Subcutaneous abdominal adipose tissue (tissue), 5 donors: ENCODE measurements at regions not wholly inside any gene's neighbourhood (a gene's known extent, or its start where the extent isn't known, plus 50 kb on each side); places are given as distances from the start of the nearest gene placed in this dataset.
"Not testable (repeated sequence)": the region's sequence is repeated elsewhere in the genome, so short reads cannot be mapped to it uniquely, and the experiment has no call there.

Experiments used
- H3K27ac ChIP-seq: one replicate; pipeline ENCODE4 v1.7.0; 2013; ENCODE audit warnings: low read depth, mild to moderate bottlenecking, inconsistent platforms, low read length, moderate library complexity
- H3K27me3 ChIP-seq, 5 donors: one replicate each; pipeline ENCODE4 v1.7.0; 2013; ENCODE audit warnings: low read length in 5 of 5, inconsistent platforms in 1 of 5; ENCODE audit not compliant: control insufficient read depth in 5 of 5, insufficient read depth in 4 of 5
- H3K36me3 ChIP-seq, 5 donors: one replicate each; pipeline ENCODE4 v1.7.0; 2013; ENCODE audit warnings: low read length in 5 of 5; ENCODE audit not compliant: control insufficient read depth in 5 of 5, insufficient read depth in 5 of 5
- H3K4me1 ChIP-seq, 5 donors: one replicate each; pipeline ENCODE4 v1.7.0; 2013; ENCODE audit warnings: low read length in 5 of 5, mild to moderate bottlenecking in 3 of 5, moderate library complexity in 1 of 5; ENCODE audit not compliant: control insufficient read depth in 5 of 5, insufficient read depth in 5 of 5
- H3K4me3 ChIP-seq, 5 donors: one replicate each; pipeline ENCODE4 v1.7.0; 2013; ENCODE audit warnings: low read length in 5 of 5, low read depth in 1 of 5
- H3K9ac ChIP-seq, 5 donors: one replicate each; pipeline ENCODE4 v1.7.0; 2013; ENCODE audit warnings: low read length in 5 of 5, mild to moderate bottlenecking in 4 of 5, moderate library complexity in 3 of 5
- H3K9me3 ChIP-seq, 5 donors: one replicate each; pipeline ENCODE4 v1.7.0; 2013; ENCODE audit warnings: low read length in 5 of 5; ENCODE audit not compliant: control insufficient read depth in 5 of 5
- donor health status: healthy.
- donor health status: healthy.
- donor health status: healthy.
- donor health status: healthy.
- donor health status: healthy.

DNA sequence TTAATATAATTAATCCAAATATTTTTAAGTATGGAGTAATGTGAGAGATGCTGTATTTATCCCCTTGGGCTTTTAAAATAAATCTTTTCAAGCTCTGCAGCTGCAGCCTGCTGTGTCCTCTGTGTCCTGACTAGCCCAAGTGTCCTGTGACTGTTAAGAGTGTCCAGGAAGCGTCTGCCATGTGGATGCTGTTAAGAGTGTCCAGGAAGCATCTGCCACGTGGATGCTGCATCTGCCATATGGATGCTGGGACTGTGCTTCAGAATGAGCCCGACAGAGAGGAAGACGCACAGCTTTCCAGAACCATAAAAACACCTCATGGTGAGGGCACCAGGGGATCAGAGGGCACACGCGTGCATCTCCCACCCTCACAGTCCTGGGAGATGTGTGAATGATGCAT is 307.2 kb downstream of the ADGRD1 start:
- peaks cover 0 to 6% (median 4%) of the 10 kb centered on the region in 5 donors for H3K27me3 ChIP-seq
- H3K4me3 ChIP-seq = no peak overlapping the region
- no peaks in the 10 kb centered on the region for H3K36me3 ChIP-seq
- no peaks in the 10 kb centered on the region for H3K4me1 ChIP-seq
- H3K27ac ChIP-seq = no peak overlapping the region
- no peak overlapping the region for H3K9ac ChIP-seq
- H3K9me3 ChIP-seq = peaks cover 0 to 5% (median 0%) of the 10 kb centered on the region in 5 donors

DNA sequence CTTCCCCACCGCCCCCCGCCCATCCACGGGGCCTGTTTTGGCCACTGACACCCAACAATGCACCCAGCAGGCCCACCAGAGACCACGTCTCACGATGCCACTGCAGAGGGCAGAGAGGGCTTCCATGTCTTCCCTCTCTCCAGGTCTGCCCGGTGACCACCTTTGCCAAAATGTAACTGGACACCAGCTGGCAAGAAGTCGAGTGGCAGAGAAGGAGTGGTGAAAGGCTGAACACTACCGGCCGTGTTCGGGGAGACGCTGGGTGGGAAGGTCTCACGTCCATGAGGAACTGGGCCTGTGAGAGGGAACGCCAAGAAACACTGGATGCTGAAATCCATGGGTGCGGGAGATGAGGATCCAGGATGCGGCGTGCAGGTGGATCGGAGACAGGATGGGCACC is 308.2 kb downstream of the ADGRD1 start:
- Histone ChIP-seq H3K9ac (no peak overlapping the region), H3K9me3 (no peaks in the 10 kb centered on the region), H3K4me1 (peaks cover 0 to 4% (median 1%) of the 10 kb centered on the region in 5 donors), H3K36me3 (no peaks in the 10 kb centered on the region), H3K27ac (no peak overlapping the region), H3K4me3 (no peak overlapping the region), H3K27me3 (peaks cover 0 to 3% (median 0%) of the 10 kb centered on the region in 5 donors)

DNA sequence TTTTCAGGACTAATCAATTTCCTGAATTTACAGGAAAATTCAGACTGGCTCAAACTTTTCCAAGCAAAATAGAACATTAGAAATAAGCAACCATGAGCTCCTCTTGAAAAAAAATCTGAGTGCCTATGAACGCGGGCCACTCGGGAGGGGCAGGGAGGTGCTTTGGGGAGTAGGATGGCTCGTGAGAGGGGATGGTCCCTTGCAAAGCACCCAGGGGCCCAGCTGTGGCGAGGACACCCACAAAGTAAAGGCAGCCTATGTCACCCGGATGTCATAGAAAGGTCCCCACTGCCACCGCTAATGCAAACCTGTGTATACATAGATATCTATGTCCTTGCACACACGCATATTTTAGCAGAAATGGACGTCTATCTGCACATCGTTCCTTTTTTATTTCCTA is 309.9 kb downstream of the ADGRD1 start:
- Histone ChIP-seq H3K27ac (no peak overlapping the region), H3K4me3 (no peak overlapping the region), H3K9ac (no peak overlapping the region), H3K36me3 (no peaks in the 10 kb centered on the region), H3K9me3 (no peaks in the 10 kb centered on the region), H3K27me3 (no peaks in the 10 kb centered on the region), H3K4me1 (peaks cover 2 to 16% (median 11%) of the 10 kb centered on the region in 5 donors)

DNA sequence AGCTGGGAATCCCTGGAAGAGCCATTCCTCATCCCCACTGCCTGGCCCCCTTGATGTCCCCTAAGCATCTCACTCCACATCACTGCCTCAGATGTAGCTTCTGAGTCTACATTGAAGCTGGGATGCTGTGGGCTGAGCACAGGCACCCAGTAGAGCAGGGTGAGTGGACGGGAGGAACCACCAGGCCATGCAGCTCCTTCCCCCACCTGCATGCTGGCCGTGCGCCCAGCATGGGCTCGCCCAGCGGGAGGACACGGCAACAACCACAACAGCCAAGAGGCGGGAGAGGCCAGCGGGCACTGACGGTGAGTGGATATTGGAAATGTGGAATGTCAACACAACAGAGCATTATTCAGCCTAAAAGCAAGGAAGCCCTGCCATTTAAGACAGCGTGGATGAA is 310.9 kb downstream of the ADGRD1 start:
- Histone ChIP-seq H3K9ac (no peak overlapping the region), H3K27me3 (no peaks in the 10 kb centered on the region), H3K9me3 (no peaks in the 10 kb centered on the region), H3K4me1 (peaks cover 2 to 17% (median 12%) of the 10 kb centered on the region in 5 donors), H3K36me3 (no peaks in the 10 kb centered on the region), H3K27ac (no peak overlapping the region), H3K4me3 (no peak overlapping the region)

DNA sequence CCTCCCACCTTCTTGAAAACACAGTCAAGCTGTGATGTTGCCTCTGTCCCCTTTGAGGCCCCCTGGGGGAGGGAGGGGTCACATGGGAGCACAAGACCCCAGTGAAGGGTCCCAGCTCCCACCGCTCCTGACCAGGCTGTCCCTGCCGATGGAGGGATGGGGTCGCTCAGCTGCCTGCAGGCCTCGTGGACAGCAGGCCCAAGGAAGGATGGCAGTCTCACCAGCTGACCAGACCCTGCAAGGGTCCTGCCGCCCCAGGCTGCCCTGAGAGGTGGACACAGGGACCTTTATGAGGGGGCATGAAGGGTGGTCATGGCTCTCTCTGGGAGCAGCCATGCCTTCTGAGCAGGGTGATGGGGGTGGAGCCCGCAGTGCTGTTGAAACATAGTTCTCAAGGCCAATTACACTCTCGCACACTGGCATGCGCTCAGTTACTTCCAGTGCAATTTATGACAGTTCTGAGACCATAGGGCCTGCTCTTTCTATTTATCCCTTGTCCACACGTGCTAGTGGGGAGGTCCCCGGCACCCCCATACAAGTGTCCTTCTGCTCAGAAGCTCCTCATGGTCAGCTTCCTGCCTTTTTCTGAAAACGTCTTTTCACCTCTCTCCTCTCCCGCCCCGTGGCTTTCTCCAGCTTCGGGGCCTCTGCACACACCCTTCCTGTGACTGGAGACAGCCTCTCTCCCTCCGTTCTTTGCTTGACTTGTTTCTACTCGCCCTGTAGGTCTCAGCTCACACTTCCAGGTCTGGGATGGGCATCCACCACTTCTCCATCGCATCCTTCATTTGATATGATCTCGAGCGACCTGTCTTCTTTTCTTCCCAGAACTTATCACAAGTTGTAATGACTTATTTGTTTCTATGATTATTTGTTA is 313.1 kb downstream of the ADGRD1 start:
- H3K4me1 ChIP-seq = peaks cover 2 to 17% (median 12%) of the 10 kb centered on the region in 5 donors
- no peak overlapping the region for H3K27ac ChIP-seq
- H3K4me3 ChIP-seq = no peak overlapping the region
- no peaks in the 10 kb centered on the region for H3K27me3 ChIP-seq
- no peaks in the 10 kb centered on the region for H3K9me3 ChIP-seq
- H3K9ac ChIP-seq = no peak overlapping the region
- no peaks in the 10 kb centered on the region for H3K36me3 ChIP-seq

DNA sequence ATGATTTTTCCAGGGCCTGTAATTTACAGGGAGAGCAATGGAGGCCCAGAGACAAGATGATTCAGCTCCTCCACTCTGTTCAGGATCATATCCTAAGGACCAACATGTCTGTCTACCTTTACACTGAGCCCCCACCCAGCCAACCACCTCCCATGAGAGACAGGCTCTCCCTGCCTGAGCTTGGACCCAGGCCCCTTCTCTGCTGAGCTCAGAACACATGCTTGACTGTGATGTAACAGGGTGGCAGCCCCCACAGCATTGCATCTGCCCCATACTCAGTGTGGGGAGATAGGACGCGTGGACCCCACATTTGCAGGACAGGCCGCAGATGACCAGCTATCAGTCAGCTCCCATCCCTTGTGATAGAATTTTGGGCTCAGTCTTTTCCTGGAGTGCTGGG is 313.9 kb downstream of the ADGRD1 start:
- no peak overlapping the region for H3K9ac ChIP-seq
- no peaks in the 10 kb centered on the region for H3K9me3 ChIP-seq
- no peak overlapping the region for H3K4me3 ChIP-seq
- H3K27me3 ChIP-seq = no peaks in the 10 kb centered on the region
- H3K4me1 ChIP-seq = peaks cover 2 to 17% (median 12%) of the 10 kb centered on the region in 5 donors
- no peak overlapping the region for H3K27ac ChIP-seq
- no peaks in the 10 kb centered on the region for H3K36me3 ChIP-seq

DNA sequence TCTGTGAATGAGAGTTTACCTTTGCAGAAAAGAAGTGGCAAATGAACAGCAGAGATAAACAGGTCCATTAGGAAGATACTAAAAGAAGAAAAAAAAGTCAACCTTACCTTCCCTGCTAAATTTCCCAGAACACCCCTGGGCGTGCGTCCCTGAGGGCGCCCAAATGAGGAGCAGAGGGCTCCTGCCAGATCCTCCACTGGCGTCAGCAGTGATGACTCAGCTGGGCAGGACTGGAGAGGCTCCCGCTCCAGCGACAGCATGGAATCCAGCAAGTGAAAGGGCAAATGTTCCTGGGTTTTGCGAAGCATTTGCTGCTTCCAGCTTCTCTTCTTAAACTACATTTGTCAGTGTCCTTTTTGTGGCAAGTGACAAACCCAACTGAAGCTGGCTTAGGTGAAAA is 314.4 kb downstream of the ADGRD1 start:
- H3K36me3 ChIP-seq, H3K27ac ChIP-seq, H3K4me3 ChIP-seq, H3K27me3 ChIP-seq, H3K9me3 ChIP-seq, H3K9ac ChIP-seq: not testable (repeated sequence)
- H3K4me1 ChIP-seq = peaks cover 2 to 17% (median 12%) of the 10 kb centered on the region in 5 donors

DNA sequence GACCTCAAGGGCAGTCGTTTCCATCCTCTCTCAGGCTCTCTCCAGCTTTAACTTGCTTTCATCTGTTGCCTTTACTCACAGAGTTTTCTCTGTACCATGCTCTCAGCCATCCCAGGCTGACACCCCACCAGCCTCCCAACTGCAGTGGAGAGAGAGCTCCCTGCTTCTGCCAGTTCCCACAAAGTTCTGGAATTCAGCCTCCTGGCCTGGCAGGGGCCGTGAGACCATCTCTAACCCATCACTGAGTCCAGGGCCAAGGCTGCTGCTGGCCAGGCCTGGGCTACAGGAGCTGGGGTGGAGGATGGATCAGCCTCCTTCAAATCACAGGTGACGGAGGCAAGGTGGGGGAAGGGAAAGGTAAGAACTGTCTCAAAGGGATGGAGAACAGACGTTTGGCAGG is 314.9 kb downstream of the ADGRD1 start:
- H3K9ac ChIP-seq, H3K4me3 ChIP-seq, H3K27me3 ChIP-seq, H3K27ac ChIP-seq, H3K9me3 ChIP-seq, H3K36me3 ChIP-seq: not testable (repeated sequence)
- peaks cover 2 to 17% (median 12%) of the 10 kb centered on the region in 5 donors for H3K4me1 ChIP-seq

DNA sequence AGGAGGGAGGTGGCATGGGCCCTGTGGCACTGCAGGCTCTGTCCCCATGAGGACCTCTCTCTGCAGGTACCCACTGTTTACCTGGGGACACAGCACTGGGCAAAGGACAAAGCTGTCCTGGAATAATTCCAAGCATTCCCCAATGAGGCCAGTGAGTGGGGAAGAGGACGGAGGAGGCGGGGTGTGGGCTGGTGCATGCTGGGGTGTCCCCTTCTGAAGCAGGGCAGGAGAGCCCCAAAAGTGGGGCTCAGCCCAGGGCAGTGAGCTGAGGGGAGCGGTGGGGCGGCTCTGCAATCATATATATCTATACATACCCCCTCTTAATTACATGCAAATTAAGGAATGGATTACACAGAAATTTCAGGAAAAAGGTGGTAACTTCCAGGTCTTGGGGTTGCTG is 315.8 kb downstream of the ADGRD1 start:
- H3K4me1 ChIP-seq = peaks cover 2 to 17% (median 12%) of the 10 kb centered on the region in 5 donors
- peaks cover 0 to 5% (median 0%) of the 10 kb centered on the region in 5 donors for H3K27me3 ChIP-seq
- H3K27ac ChIP-seq = no peak overlapping the region
- no peak overlapping the region for H3K9ac ChIP-seq
- no peaks in the 10 kb centered on the region for H3K36me3 ChIP-seq
- no peak overlapping the region for H3K4me3 ChIP-seq
- no peaks in the 10 kb centered on the region for H3K9me3 ChIP-seq

DNA sequence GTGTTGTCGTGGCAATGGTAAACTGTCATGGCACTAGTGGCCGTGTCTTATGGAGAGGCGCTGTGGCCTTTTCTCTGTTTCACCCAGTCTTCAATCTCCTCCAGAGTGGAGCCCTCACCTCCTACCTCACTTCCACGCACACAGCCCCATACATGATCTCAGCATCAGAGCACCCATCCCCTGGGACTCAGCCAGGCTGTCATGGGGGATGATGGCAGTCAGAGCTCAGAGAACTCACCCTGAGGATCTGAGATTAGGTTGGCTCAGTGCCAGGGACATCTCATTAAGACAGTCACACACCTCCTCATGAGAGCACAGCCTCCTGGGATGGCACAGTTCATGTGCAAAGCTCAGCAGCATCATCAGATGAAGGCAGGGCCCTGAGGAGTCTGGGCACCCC is 316.3 kb downstream of the ADGRD1 start:
- not testable (repeated sequence) for H3K36me3 ChIP-seq, H3K27ac ChIP-seq, H3K27me3 ChIP-seq, H3K9me3 ChIP-seq, H3K4me3 ChIP-seq, H3K9ac ChIP-seq
- peaks cover 2 to 17% (median 12%) of the 10 kb centered on the region in 5 donors for H3K4me1 ChIP-seq
